ENCODE measurements at regions not wholly inside any gene's neighbourhood (a gene's known extent, or its start where the extent isn't known, plus 50 kb on each side); places are given as distances from the start of the nearest gene placed in this dataset.

- TF ChIP-seq ZNF274 (IDR thresholded peaks at IDR 0.05; ENCODE audit: low read depth, low read length) (no peak), YY1 (IDR thresholded peaks at IDR 0.05; ENCODE audit: insufficient read depth, insufficient read length) (no peak), SUZ12 (IDR thresholded peaks at IDR 0.05; ENCODE audit: extremely low read depth, insufficient read depth, insufficient read length) (no peak)
Measured at GRCh38 chr4:155532373-155533085, 134.1 kb upstream of the GUCY1A1 start.
